ENCODE measurements at regions not wholly inside any gene's neighbourhood (a gene's known extent, or its start where the extent isn't known, plus 50 kb on each side); places are given as distances from the start of the nearest gene placed in this dataset.

- ATAC-seq (no peak), DNase-seq (ENCODE audit: low read depth, low spot score) (no peak)
- Histone ChIP-seq H4K20me1 (ENCODE audit: insufficient read depth) (no peaks in the 10 kb centered on the region), H3K4me3 (replicated peaks in 1 of 2; ENCODE audit: low read depth in 1 of 2, low read length in 2 of 2) (no peak overlapping the region), H2AFZ (ENCODE audit: low read depth, low read length, poor library complexity, severe bottlenecking) (no peak overlapping the region), H3K4me1 (ENCODE audit: control insufficient read depth in 1 of 2, insufficient read depth in 2 of 2, low read length in 2 of 2) (0 out of 4 replicates have a peak, but pooled peaks cover 0 to 3% of the 10 kb centered on the region in 2 experiments), H3K4me2 (ENCODE audit: low read length) (no peak overlapping the region), H3K27me3 (ENCODE audit: insufficient read depth, low read length) (no peaks in the 10 kb centered on the region), H3K9me2 (ENCODE audit: insufficient read depth) (no peaks in the 10 kb centered on the region), H3K9me3 (ENCODE audit: control insufficient read depth in 1 of 2, insufficient read depth in 1 of 2, low read depth in 1 of 2, low read length in 2 of 2) (no peaks in the 10 kb centered on the region), H3K79me2 (ENCODE audit: insufficient read depth, low read length) (no peaks in the 10 kb centered on the region), H3K9ac (ENCODE audit: low read length) (no peak overlapping the region), H3K27ac (ENCODE audit: low read depth, low read length) (no peak overlapping the region), H3K36me3 (ENCODE audit: control insufficient read depth in 1 of 2, insufficient read depth in 2 of 2, low read length in 2 of 2) (no peaks in the 10 kb centered on the region)
- TF ChIP-seq MAX (IDR thresholded peaks at IDR 0.05) (no peak), SP1 (IDR thresholded peaks at IDR 0.05; ENCODE audit: low read depth) (no peak), EGR1 (IDR thresholded peaks at IDR 0.05; ENCODE audit: low read depth) (no peak), SRF (IDR thresholded peaks at IDR 0.05; ENCODE audit: low read depth) (no peak), CTCF (IDR thresholded peaks at IDR 0.05 in 2 of 3, conservative IDR thresholded peaks at IDR 0.05 in 1 of 3; ENCODE audit: borderline replicate concordance in 1 of 3, insufficient read depth in 1 of 3, low read depth in 2 of 3, low read length in 2 of 3) (no peak), TCF7L2 (IDR thresholded peaks at IDR 0.05; ENCODE audit: borderline replicate concordance, extremely low read depth, insufficient read depth, insufficient read length) (no peak), ELF1 (IDR thresholded peaks at IDR 0.05; ENCODE audit: borderline replicate concordance, low read depth) (no peak), POLR2A (IDR thresholded peaks at IDR 0.05; ENCODE audit: borderline replicate concordance, extremely low read depth, insufficient read depth, insufficient read length) (no peak), CBX3 (IDR thresholded peaks at IDR 0.05; ENCODE audit: low read depth) (no peak), FOSL1 (IDR thresholded peaks at IDR 0.05; ENCODE audit: low read depth) (no peak), POLR2AphosphoS5 (IDR thresholded peaks at IDR 0.05; ENCODE audit: low read depth, low read length) (no peak), RAD21 (IDR thresholded peaks at IDR 0.05; ENCODE audit: low read depth) (no peak), YY1 (IDR thresholded peaks at IDR 0.05; ENCODE audit: extremely low read depth, insufficient replicate concordance, low read depth, low read length) (no peak), ZBTB33 (IDR thresholded peaks at IDR 0.05; ENCODE audit: extremely low read depth, insufficient replicate concordance, low read length) (no peak), EZH2 (IDR thresholded peaks at IDR 0.05) (no peak), REST (IDR thresholded peaks at IDR 0.05; ENCODE audit: low read depth) (no peak)
- POLR2A ChIA-PET: no interaction called here
- CTCF ChIA-PET: no interaction called here
- RAD21 ChIA-PET (ENCODE audit: low non-redundant PET in 1 of 2, low total read pairs in 2 of 2, uncharacterized antibody in 2 of 2, unreplicated experiment in 2 of 2): no interaction called here
- intact Hi-C loops (cut with micrococcal nuclease): no loop called here
- no TSS peak for BruUV-seq (replicated peaks)
Measured at GRCh38 chr6:15023448-15023847, 222.4 kb upstream of the JARID2 start.

All from HCT116 (cell line).